HEK293T (cell line): ENCODE measurements at regions not wholly inside any gene's neighbourhood (a gene's known extent, or its start where the extent isn't known, plus 50 kb on each side); places are given as distances from the start of the nearest gene placed in this dataset.

ENCODE experiments used
- CTCF ChIA-PET: fragments of 350-600 bp; formaldehyde crosslinking; extraction: SDS; loops from one replicate; lab custom pipeline; 2021; ENCODE audit warnings: antibody characterized with exemption, inconsistent platforms; lab: Yijun Ruan, JAX
- POLR2A ChIA-PET: fragments of 350-600 bp; formaldehyde crosslinking; extraction: SDS; loops from one replicate; lab custom pipeline; 2020; ENCODE audit warnings: antibody characterized with exemption, inconsistent platforms; lab: Yijun Ruan, JAX
- DNase-seq: peaks from one replicate; pipeline ENCODE4 v3.0.0; 2012; ENCODE audit warnings: mixed read lengths; ENCODE audit errors: extremely low spot score
- ARNT ChIP-seq: fragments of 450-650 bp; IDR thresholded peaks from 2 replicates; pipeline ENCODE4 v1.6.1; 2017; ENCODE audit warnings: mild to moderate bottlenecking
- BHLHE40 ChIP-seq: fragments of 450-650 bp; IDR thresholded peaks from 2 replicates; pipeline ENCODE4 v1.6.1; 2016; ENCODE audit warnings: mild to moderate bottlenecking, moderate library complexity, borderline replicate concordance
- CTBP1 ChIP-seq: fragments of 450-650 bp; IDR thresholded peaks from 2 replicates; pipeline ENCODE4 v1.6.1; 2016; ENCODE audit warnings: borderline replicate concordance
- ELF4 ChIP-seq: fragments of 450-650 bp; IDR thresholded peaks from 2 replicates; pipeline ENCODE4 v1.6.1; 2017; ENCODE audit warnings: antibody characterized with exemption
- FOXA1 ChIP-seq: fragments of 450-650 bp; IDR thresholded peaks from 2 replicates; pipeline ENCODE4 v1.6.1; 2016; ENCODE audit warnings: mild to moderate bottlenecking
- FOXK2 ChIP-seq: fragments of 450-650 bp; IDR thresholded peaks from 2 replicates; pipeline ENCODE4 v1.6.1; 2016; ENCODE audit warnings: mild to moderate bottlenecking
- FOXM1 ChIP-seq: fragments of 450-650 bp; IDR thresholded peaks from 2 replicates; pipeline ENCODE4 v1.6.1; 2017; ENCODE audit warnings: mild to moderate bottlenecking, borderline replicate concordance
- HDGF ChIP-seq: fragments of 450-650 bp; IDR thresholded peaks from 2 replicates; pipeline ENCODE4 v1.6.1; 2017; ENCODE audit warnings: antibody characterized with exemption, borderline replicate concordance
- L3MBTL2 ChIP-seq: fragments of 450-650 bp; conservative IDR thresholded peaks from 2 replicates; pipeline ENCODE4 v1.6.1; 2016; ENCODE audit warnings: mild to moderate bottlenecking
- LEF1 ChIP-seq: fragments of 450-650 bp; IDR thresholded peaks from 2 replicates; pipeline ENCODE4 v1.6.1; 2017; ENCODE audit warnings: mild to moderate bottlenecking, borderline replicate concordance
- NFRKB ChIP-seq: fragments of 450-650 bp; IDR thresholded peaks from 2 replicates; pipeline ENCODE4 v1.6.1; 2016; ENCODE audit warnings: mild to moderate bottlenecking, moderate library complexity
- SP1 ChIP-seq: fragments of 450-650 bp; IDR thresholded peaks from 2 replicates; pipeline ENCODE4 v1.6.1; 2017
- SUZ12 ChIP-seq: fragments of 450-650 bp; IDR thresholded peaks from 2 replicates; pipeline ENCODE4 v1.6.1; 2016; ENCODE audit warnings: mild to moderate bottlenecking
- TARDBP ChIP-seq: fragments of 450-650 bp; IDR thresholded peaks from 2 replicates; pipeline ENCODE4 v1.6.1; 2016
- ZNF384 ChIP-seq: fragments of 450-650 bp; IDR thresholded peaks from 2 replicates; pipeline ENCODE4 v1.6.1; 2016
- TF ChIP-seq, protein P1 (sequence below): fragments of 450-650 bp; IDR thresholded peaks from 2 replicates; pipeline ENCODE4 v1.6.1; 2016

DNA sequence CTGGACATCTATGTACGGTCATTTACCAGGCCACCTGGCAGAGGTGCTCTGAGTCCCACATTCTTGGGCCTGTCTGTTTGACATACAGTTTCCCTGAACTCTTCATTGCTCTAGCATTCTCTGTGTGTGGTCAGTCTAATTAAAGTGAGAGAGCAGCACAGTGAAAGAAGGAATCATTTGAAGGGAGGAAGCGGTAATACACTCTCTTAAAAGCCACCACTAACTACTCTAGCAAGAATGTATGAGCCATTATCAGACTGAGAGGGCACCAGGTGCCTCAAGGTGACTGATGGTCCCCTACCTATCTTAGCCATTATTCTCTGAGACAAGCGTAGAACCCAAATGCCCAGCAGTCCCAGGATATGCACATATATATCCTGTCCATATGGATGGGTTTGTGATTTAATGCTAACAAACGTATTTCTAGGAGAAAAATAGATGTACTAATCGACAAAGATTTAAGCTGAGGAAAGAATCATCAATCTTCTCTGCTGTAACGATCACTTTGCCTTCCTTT, 527.2 kb downstream of the PRELID2 start:
- DNase-seq: no peak
- CTCF ChIA-PET: no interaction called here
- POLR2A ChIA-PET: no interaction called here
- TF ChIP-seq SUZ12 (no peak), BHLHE40 (no peak), ELF4 (no peak), FOXK2 (no peak), CTBP1 (no peak)

DNA sequence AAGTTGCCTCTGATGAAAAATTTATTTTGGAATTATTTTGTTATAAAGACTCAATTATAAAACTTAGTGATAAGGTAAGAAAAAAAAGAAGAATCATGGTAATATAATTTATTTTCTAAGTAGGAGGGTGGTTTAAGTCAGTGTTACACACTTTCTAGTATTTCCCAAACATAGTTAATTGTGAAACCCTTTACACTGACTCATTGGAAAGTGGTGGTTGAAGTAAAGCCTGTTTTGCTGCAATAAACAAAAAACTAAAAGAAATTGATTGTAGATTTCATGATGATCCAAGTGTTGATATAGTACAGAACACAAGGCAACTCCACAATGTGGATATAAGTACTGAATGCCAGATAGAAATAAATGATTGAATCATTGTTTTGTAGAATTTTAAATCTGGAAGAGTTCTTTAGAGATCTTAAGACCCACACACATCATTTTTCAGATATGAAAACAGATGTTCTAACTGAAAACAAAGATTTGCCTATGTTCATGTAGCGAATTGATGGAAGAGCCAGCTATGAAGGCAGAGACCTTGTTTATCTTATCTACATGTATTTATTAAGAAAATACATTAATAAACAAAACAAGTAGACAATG, 539.8 kb downstream of the PRELID2 start:
- ChIA-PET CTCF (no interaction called here), POLR2A (no interaction called here)
- TF ChIP-seq BHLHE40: no peak
- TF ChIP-seq LEF1: no peak
- TF ChIP-seq ARNT: no peak
- TF ChIP-seq FOXA1: no peak
- TF ChIP-seq ZNF384: no peak
- TF ChIP-seq NFRKB: no peak
- no peak for TF ChIP-seq TARDBP
- no peak for TF ChIP-seq FOXK2
- TF ChIP-seq SP1: no peak
- TF ChIP-seq CTBP1: no peak
- no peak for TF ChIP-seq FOXM1
- TF ChIP-seq ELF4: no peak
- TF ChIP-seq L3MBTL2: no peak
- no peak for DNase-seq

DNA sequence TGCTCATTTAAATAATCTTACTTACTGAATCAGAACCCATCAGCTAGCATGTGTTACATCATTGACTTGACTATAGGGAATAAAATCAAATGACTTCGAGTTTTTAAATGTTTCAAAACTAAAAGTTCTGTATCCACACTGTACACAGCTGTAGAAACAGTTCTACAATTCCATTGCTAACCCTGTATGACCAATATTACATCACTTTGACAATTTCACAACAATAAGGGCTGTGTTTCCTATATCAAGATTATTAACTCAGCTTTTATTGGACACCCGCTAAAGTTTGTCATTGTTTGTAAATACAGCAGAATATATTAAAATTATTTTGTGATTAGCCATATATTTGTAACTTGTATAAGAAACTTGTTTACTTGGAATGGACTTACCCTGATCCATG, 540.8 kb downstream of the PRELID2 start:
- CTCF ChIA-PET: no interaction called here
- POLR2A ChIA-PET: no interaction called here
- TF ChIP-seq SP1: no peak
- DNase-seq: no peak

DNA sequence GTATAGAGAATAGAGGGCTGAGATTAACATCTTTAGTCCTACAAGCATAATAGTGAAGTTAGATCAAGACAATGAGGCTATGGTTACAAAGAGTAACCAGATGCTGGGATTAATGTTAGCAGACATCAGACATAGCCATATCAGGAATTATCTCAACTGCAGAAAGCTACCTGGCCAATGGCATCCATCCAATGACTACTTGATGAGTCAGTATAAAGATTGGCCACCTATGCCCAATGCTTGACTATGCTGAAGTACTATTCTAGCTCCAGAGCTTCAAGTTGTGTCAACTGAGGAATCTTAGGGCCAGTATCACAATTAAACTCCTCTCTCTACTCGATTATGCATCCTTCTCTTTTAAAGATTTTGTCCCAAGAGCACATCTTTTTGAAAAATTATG, 541.4 kb downstream of the PRELID2 start:
- ChIA-PET CTCF (no interaction called here), POLR2A (no interaction called here)
- no peak for DNase-seq
- TF ChIP-seq CTBP1 (no peak), L3MBTL2 (no peak), FOXK2 (no peak), NFRKB (no peak), ARNT (no peak), SUZ12 (no peak), ZNF384 (no peak), LEF1 (no peak), HDGF (no peak), ELF4 (no peak), SP1 (no peak), BHLHE40 (no peak), FOXM1 (no peak), FOXA1 (no peak), TARDBP (no peak)
- TF ChIP-seq, protein P1, sequence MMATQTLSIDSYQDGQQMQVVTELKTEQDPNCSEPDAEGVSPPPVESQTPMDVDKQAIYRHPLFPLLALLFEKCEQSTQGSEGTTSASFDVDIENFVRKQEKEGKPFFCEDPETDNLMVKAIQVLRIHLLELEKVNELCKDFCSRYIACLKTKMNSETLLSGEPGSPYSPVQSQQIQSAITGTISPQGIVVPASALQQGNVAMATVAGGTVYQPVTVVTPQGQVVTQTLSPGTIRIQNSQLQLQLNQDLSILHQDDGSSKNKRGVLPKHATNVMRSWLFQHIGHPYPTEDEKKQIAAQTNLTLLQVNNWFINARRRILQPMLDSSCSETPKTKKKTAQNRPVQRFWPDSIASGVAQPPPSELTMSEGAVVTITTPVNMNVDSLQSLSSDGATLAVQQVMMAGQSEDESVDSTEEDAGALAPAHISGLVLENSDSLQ: no peak

DNA sequence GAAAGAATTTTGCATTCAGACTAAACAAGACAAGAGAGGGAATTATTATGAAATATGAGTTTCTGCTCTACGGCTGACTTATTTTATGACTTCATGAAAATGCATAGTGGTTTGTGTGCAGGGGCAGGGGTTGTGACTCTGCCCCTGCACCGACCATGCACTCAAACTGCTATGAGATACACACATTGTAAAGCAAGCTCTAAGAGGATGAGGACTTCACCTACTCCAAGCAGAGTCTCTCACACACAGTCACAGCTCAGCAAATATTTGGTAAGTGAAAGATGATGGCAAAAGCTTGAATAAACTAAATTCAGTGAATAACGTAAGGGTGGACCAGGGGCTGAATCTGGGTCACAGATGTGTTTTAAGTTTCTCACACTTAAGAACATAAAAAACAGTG, 542.9 kb downstream of the PRELID2 start:
- ChIA-PET POLR2A (no interaction called here), CTCF (no interaction called here)
- TF ChIP-seq ZNF384 (no peak), L3MBTL2 (no peak), FOXK2 (no peak), NFRKB (no peak), LEF1 (no peak), BHLHE40 (no peak), FOXA1 (no peak), FOXM1 (no peak), ELF4 (no peak), CTBP1 (no peak), SP1 (no peak), TARDBP (no peak), SUZ12 (no peak), ARNT (no peak)
- DNase-seq: no peak

DNA sequence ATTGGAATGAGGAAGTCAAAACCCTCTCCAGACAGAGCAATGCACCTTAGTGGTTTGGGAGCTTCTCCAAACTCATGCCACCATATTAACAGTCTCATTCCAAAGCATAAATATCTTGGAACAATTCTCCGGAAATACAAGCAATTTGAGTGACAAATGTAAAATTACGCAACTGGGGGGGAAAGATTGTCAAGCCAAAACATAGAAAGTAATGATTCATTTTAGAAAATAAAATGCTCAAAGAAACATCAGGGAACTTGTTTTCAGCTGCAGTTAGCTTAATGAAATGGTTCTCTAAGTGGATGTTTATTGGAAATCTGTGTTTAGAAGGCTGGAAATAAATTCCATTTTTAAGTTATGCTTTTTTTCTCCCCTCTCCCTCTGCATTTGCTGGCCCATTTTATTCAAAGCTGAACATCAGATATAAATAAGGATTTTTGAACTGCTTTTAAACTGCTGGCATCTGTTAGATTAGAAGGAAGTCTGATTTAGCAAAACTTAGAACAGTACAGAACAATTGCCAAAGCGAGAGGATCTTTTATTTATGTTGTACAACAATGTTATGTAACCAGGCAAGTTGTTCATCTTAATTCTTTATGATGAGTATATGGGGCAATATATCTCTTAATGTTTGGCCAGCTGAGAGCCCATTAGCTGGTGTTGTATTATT, 551.9 kb downstream of the PRELID2 start:
- ChIA-PET CTCF (no interaction called here), POLR2A (no interaction called here)
- DNase-seq: no peak
- TF ChIP-seq SUZ12 (no peak), ARNT (no peak), FOXM1 (no peak), L3MBTL2 (no peak), SP1 (no peak), HDGF (no peak), ZNF384 (no peak), ELF4 (no peak), FOXK2 (no peak), BHLHE40 (no peak)

DNA sequence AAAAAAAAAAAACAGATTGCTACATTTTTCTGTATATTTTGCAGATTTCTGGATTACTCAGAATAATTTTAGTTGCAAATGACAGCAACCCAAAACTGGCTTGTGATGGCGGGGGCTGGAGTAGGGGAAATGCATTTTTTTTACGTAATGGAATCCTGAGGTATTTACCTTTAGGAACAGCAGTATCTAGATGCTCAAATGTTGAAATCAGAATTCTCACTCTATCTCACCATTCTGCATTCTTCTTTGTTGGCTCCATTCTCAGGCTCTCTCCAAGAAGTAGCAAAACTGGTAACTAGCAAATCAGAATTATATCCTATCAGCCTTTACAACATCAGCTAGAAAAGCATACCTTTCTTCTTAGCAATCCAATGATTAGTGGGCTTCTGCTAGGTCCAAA, 554.3 kb downstream of the PRELID2 start:
- POLR2A ChIA-PET: no interaction called here
- no peak for TF ChIP-seq NFRKB
- no peak for TF ChIP-seq CTBP1
- TF ChIP-seq HDGF: no peak
- TF ChIP-seq ARNT: no peak
- no peak for TF ChIP-seq L3MBTL2
- no peak for TF ChIP-seq FOXK2
- no peak for TF ChIP-seq SP1
- no peak for TF ChIP-seq ELF4
- TF ChIP-seq FOXM1: no peak
- TF ChIP-seq FOXA1: no peak
- TF ChIP-seq BHLHE40: no peak
- no peak for TF ChIP-seq LEF1
- no peak for TF ChIP-seq ZNF384
- DNase-seq: no peak
- CTCF ChIA-PET: interaction anchor here (0.5 kb wide), 1 partner anchor 607 kb away, joined by 3 read pairs; no protein-coding TSS in a partner anchor
